ENCODE measurements at regions not wholly inside any gene's neighbourhood (a gene's known extent, or its start where the extent isn't known, plus 50 kb on each side); places are given as distances from the start of the nearest gene placed in this dataset.

DNA sequence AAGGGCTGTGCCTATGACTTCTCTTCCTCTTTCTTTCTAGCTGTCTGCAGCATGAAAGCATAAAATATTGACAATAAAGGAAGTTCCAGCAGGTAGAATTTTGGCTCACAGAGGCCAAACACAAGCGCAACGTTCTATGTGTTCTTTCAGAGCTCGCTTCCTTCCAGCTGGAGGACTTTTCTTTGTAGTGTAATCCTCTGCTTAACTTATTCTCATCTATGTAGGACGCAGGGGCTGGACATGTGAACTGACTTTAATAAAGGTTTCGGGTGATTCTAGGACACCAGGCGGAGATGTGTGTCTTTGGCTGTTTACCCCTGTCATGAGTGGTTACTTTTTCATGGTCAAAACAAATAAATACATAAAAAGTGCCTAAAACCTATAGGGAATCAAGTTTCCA, 191.5 kb upstream of the MAF start:
- Histone ChIP-seq H3K4me2 (ENCODE audit: low read length, poor library complexity, severe bottlenecking) (no peak overlapping the region), H3K14ac (ENCODE audit: low read length in 2 of 2) (no peak overlapping the region), H3K36me3 (ENCODE audit: control insufficient read depth in 1 of 2, insufficient read depth in 2 of 2, low read depth in 1 of 2, low read length in 2 of 2) (no peaks in the 10 kb centered on the region), H2AK5ac (ENCODE audit: low read length, severe bottlenecking) (no peak overlapping the region), H3K4ac (ENCODE audit: low read depth in 1 of 2, low read length in 2 of 2) (no peak overlapping the region), H3K9ac (ENCODE audit: low read length) (no peak overlapping the region), H2BK12ac (ENCODE audit: low read length in 2 of 2) (no peak overlapping the region), H2BK5ac (ENCODE audit: low read depth, low read length, poor library complexity, severe bottlenecking) (no peak overlapping the region), H2BK15ac (ENCODE audit: low read depth, poor library complexity, severe bottlenecking) (no peak overlapping the region), H4K91ac (ENCODE audit: low read length) (no peak overlapping the region), H2AFZ (ENCODE audit: low read depth, low read length) (no peak overlapping the region), H2BK120ac (ENCODE audit: low read depth, low read length) (no peak overlapping the region), H3K27me3 (ENCODE audit: control insufficient read depth in 1 of 2, insufficient read depth in 1 of 2, low read length in 2 of 2) (no peaks in the 10 kb centered on the region), H4K8ac (ENCODE audit: low read length) (no peak overlapping the region), H3K18ac (ENCODE audit: low read depth in 1 of 2, low read length in 2 of 2) (no peak overlapping the region), H3K9me3 (ENCODE audit: control insufficient read depth, low read length) (no peaks in the 10 kb centered on the region), H3K27ac (ENCODE audit: low read length, poor library complexity, severe bottlenecking) (no peak overlapping the region), H3K4me3 (ENCODE audit: insufficient read depth in 1 of 2, low read depth in 1 of 2, low read length in 2 of 2) (no peak overlapping the region), H3K4me1 (ENCODE audit: control insufficient read depth, insufficient read depth, low read depth, low read length) (no peaks in the 10 kb centered on the region), H3K79me1 (replicated peaks; ENCODE audit: low read length, poor library complexity, severe bottlenecking) (no peaks in the 10 kb centered on the region), H3K23ac (ENCODE audit: low read length in 2 of 2) (no peak overlapping the region)
- WGBS: 95% methylated on average over 3 of the region's 6 CpGs
- DNase-seq: no peak

DNA sequence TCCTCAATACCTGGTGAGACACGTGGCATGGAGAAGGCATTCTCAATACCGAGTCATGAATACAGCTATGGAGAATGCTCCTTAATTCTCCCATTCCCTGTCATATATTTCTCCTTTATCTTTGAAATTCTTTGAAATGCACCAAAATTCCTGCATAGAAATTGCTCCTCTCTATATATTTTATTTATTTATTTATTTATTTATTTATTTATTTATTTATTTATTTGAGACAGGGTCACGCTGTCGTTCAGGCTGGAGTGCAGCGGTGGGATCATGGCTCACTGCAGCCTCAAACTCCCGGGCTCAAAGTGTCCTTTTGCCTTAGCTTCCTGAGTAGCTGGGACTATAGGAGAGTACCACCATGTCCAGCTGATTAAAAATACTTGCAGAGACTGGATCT, 190.3 kb upstream of the MAF start:
- Histone ChIP-seq H3K4me3 (ENCODE audit: insufficient read depth in 1 of 2, low read depth in 1 of 2, low read length in 2 of 2) (no peak overlapping the region), H3K4me1 (ENCODE audit: control insufficient read depth, insufficient read depth, low read depth, low read length) (no peaks in the 10 kb centered on the region), H2AFZ (ENCODE audit: low read depth, low read length) (no peak overlapping the region), H2BK5ac (ENCODE audit: low read depth, low read length, poor library complexity, severe bottlenecking) (no peak overlapping the region), H2AK5ac (ENCODE audit: low read length, severe bottlenecking) (no peak overlapping the region), H3K79me1 (replicated peaks; ENCODE audit: low read length, poor library complexity, severe bottlenecking) (no peaks in the 10 kb centered on the region), H2BK12ac (ENCODE audit: low read length in 2 of 2) (no peak overlapping the region), H3K18ac (ENCODE audit: low read depth in 1 of 2, low read length in 2 of 2) (no peak overlapping the region), H3K9ac (ENCODE audit: low read length) (no peak overlapping the region), H3K27ac (ENCODE audit: low read length, poor library complexity, severe bottlenecking) (no peak overlapping the region), H3K4me2 (ENCODE audit: low read length, poor library complexity, severe bottlenecking) (no peak overlapping the region), H3K36me3 (ENCODE audit: control insufficient read depth in 1 of 2, insufficient read depth in 2 of 2, low read depth in 1 of 2, low read length in 2 of 2) (no peaks in the 10 kb centered on the region), H4K8ac (ENCODE audit: low read length) (no peak overlapping the region), H3K23ac (ENCODE audit: low read length in 2 of 2) (no peak overlapping the region), H2BK120ac (ENCODE audit: low read depth, low read length) (no peak overlapping the region), H4K91ac (ENCODE audit: low read length) (no peak overlapping the region), H3K9me3 (ENCODE audit: control insufficient read depth, low read length) (no peaks in the 10 kb centered on the region), H3K14ac (ENCODE audit: low read length in 2 of 2) (no peak overlapping the region), H2BK15ac (ENCODE audit: low read depth, poor library complexity, severe bottlenecking) (no peak overlapping the region), H3K27me3 (ENCODE audit: control insufficient read depth in 1 of 2, insufficient read depth in 1 of 2, low read length in 2 of 2) (peaks cover 0 to 4% of the 10 kb centered on the region in 2 experiments), H3K4ac (ENCODE audit: low read depth in 1 of 2, low read length in 2 of 2) (no peak overlapping the region)
- WGBS: 81% methylated on average over 6 of the region's 6 CpGs
- DNase-seq: no peak

DNA sequence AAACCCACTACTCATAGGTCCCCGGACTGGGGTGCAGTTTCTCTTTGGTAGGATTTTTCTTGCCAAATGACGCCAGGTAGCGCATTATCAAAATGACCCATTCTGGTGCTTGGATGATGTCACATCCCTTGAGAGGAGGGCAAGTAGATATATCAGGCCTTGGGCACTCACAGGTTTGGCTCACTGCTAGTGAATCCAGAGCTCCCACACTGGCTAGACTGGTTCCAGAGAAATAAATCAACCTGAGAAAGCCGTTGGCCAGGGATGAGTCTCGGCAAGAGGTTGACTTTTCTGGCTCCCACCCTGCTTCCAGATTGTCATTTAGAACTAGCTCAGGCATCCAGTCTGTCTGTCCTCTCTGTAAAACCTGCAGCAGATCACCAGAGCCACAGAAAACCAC, 188.4 kb upstream of the MAF start:
- H3K4me2 ChIP-seq (ENCODE audit: low read length, poor library complexity, severe bottlenecking): no peak overlapping the region
- no peak overlapping the region for H2BK12ac ChIP-seq (ENCODE audit: low read length in 2 of 2)
- no peaks in the 10 kb centered on the region for H3K79me1 ChIP-seq (replicated peaks; ENCODE audit: low read length, poor library complexity, severe bottlenecking)
- no peak overlapping the region for H4K91ac ChIP-seq (ENCODE audit: low read length)
- H2AK5ac ChIP-seq (ENCODE audit: low read length, severe bottlenecking): no peak overlapping the region
- no peaks in the 10 kb centered on the region for H3K9me3 ChIP-seq (ENCODE audit: control insufficient read depth, low read length)
- H3K4ac ChIP-seq (ENCODE audit: low read depth in 1 of 2, low read length in 2 of 2): no peak overlapping the region
- H3K27ac ChIP-seq (ENCODE audit: low read length, poor library complexity, severe bottlenecking): no peak overlapping the region
- no peaks in the 10 kb centered on the region for H3K36me3 ChIP-seq (ENCODE audit: control insufficient read depth in 1 of 2, insufficient read depth in 2 of 2, low read depth in 1 of 2, low read length in 2 of 2)
- no peak overlapping the region for H3K14ac ChIP-seq (ENCODE audit: low read length in 2 of 2)
- H3K18ac ChIP-seq (ENCODE audit: low read depth in 1 of 2, low read length in 2 of 2): no peak overlapping the region
- H2BK120ac ChIP-seq (ENCODE audit: low read depth, low read length): no peak overlapping the region
- no peak overlapping the region for H3K9ac ChIP-seq (ENCODE audit: low read length)
- H2AFZ ChIP-seq (ENCODE audit: low read depth, low read length): no peak overlapping the region
- H4K8ac ChIP-seq (ENCODE audit: low read length): no peak overlapping the region
- H3K23ac ChIP-seq (ENCODE audit: low read length in 2 of 2): no peak overlapping the region
- no peaks in the 10 kb centered on the region for H3K4me1 ChIP-seq (ENCODE audit: control insufficient read depth, insufficient read depth, low read depth, low read length)
- peaks cover 0 to 4% of the 10 kb centered on the region in 2 experiments for H3K27me3 ChIP-seq (ENCODE audit: control insufficient read depth in 1 of 2, insufficient read depth in 1 of 2, low read length in 2 of 2)
- no peak overlapping the region for H2BK5ac ChIP-seq (ENCODE audit: low read depth, low read length, poor library complexity, severe bottlenecking)
- no peak for DNase-seq
- no peak overlapping the region for H3K4me3 ChIP-seq (ENCODE audit: insufficient read depth in 1 of 2, low read depth in 1 of 2, low read length in 2 of 2)
- H2BK15ac ChIP-seq (ENCODE audit: low read depth, poor library complexity, severe bottlenecking): no peak overlapping the region
- WGBS: 82% methylated on average over 5 of the region's 5 CpGs

DNA sequence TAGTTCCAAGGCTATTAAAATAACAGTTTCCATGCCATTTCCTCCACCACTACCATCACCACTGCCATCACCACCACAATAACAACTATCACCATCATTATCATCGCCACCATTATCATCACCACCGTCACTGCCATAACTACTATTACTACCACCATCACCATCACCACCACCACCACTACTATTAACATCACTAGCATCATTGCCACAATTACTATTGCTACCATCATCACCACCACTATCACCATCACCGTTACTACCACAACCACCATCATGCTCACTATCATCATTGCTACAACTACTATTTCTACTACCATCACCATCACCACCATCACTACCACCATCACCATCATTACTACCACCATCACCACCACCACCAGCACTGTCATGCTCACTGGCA, 185.9 kb upstream of the MAF start:
- no peak overlapping the region for H2BK120ac ChIP-seq (ENCODE audit: low read depth, low read length)
- no peak overlapping the region for H3K27ac ChIP-seq (ENCODE audit: low read length, poor library complexity, severe bottlenecking)
- H3K4me2 ChIP-seq (ENCODE audit: low read length, poor library complexity, severe bottlenecking): no peak overlapping the region
- H3K9ac ChIP-seq (ENCODE audit: low read length): no peak overlapping the region
- H3K9me3 ChIP-seq (ENCODE audit: control insufficient read depth, low read length): no peaks in the 10 kb centered on the region
- H3K14ac ChIP-seq (ENCODE audit: low read length in 2 of 2): no peak overlapping the region
- no peak overlapping the region for H3K4ac ChIP-seq (ENCODE audit: low read depth in 1 of 2, low read length in 2 of 2)
- H4K8ac ChIP-seq (ENCODE audit: low read length): no peak overlapping the region
- 90% methylated on average over 3 of the region's 3 CpGs for WGBS
- H3K18ac ChIP-seq (ENCODE audit: low read depth in 1 of 2, low read length in 2 of 2): no peak overlapping the region
- H3K79me1 ChIP-seq (replicated peaks; ENCODE audit: low read length, poor library complexity, severe bottlenecking): no peaks in the 10 kb centered on the region
- no peak overlapping the region for H3K4me3 ChIP-seq (ENCODE audit: insufficient read depth in 1 of 2, low read depth in 1 of 2, low read length in 2 of 2)
- H3K36me3 ChIP-seq (ENCODE audit: control insufficient read depth in 1 of 2, insufficient read depth in 2 of 2, low read depth in 1 of 2, low read length in 2 of 2): no peaks in the 10 kb centered on the region
- H2AFZ ChIP-seq (ENCODE audit: low read depth, low read length): no peak overlapping the region
- H4K91ac ChIP-seq (ENCODE audit: low read length): no peak overlapping the region
- H3K27me3 ChIP-seq (ENCODE audit: control insufficient read depth in 1 of 2, insufficient read depth in 1 of 2, low read length in 2 of 2): peaks cover 0 to 4% of the 10 kb centered on the region in 2 experiments
- no peak for DNase-seq
- no peak overlapping the region for H2BK12ac ChIP-seq (ENCODE audit: low read length in 2 of 2)
- H3K4me1 ChIP-seq (ENCODE audit: control insufficient read depth, insufficient read depth, low read depth, low read length): no peaks in the 10 kb centered on the region
- H2AK5ac ChIP-seq (ENCODE audit: low read length, severe bottlenecking): no peak overlapping the region
- no peak overlapping the region for H2BK5ac ChIP-seq (ENCODE audit: low read depth, low read length, poor library complexity, severe bottlenecking)
- H3K23ac ChIP-seq (ENCODE audit: low read length in 2 of 2): no peak overlapping the region
- H2BK15ac ChIP-seq (ENCODE audit: low read depth, poor library complexity, severe bottlenecking): no peak overlapping the region
